Activated naive CD4-positive, alpha-beta T cell treated with anti-CD3 and anti-CD28 coated beads, Interleukin-2, amount 50 U/mL, for 16 hours (primary cell): ENCODE measurements at regions not wholly inside any gene's neighbourhood (a gene's known extent, or its start where the extent isn't known, plus 50 kb on each side); places are given as distances from the start of the nearest gene placed in this dataset.

Source experiments
- DNase-seq: peaks from one replicate; pipeline ENCODE4 v3.0.0-alpha.2; 2020

DNA sequence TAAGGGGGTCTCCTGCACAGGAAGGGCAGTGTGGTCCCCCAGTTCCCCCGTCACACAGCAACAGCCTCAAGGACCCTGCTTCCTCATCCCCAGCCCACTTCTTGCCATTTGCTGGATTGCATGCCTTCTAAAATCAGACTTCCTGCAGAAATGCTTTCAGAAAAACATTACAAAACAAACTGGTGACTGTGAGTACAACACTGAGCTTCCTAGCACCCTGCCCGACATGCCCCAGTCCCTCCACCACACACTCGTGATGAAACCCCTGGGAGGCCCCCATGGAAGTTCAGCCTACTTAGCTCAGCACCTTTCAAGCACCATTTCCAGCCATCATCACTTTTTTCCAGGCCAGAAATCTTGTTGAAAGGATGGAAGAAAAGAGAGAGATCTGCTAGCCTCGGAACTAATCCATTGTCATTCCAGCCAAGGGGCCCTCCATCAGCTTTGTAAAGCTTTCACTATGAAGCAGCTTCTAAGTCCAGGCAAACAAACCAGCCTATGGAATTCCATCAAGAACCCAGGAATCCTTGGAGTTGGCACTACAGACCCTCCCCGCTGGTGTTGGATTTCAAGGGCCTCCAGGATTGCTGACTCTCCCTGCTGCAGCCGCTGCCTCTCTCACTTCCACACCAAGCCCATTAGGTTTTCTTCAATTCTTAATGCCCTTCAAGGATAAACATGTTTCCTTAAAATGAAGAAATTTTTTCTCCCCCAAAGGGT, 114.6 kb downstream of the C5orf15 start:
- DNase-seq = no peak

DNA sequence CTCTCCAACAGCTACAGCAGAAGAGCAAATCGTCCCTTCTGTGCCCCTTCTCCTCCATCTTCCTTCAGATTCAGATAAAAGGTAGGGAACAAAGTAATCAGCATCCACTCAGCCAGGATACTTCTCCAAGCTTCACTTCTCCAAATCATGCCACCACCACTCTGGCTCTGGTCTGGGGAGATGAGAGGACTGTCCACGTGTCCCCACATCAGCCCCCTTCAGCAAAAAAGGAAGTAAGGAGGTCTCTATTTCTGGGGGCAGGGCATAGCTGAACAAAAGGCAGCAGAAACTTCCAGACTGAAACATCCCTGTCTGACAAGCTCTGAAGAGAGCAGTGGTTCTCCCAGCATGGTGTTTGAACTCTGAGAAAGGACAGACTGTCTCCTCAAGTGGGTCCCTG, 116.9 kb downstream of the C5orf15 start:
- DNase-seq = no peak

DNA sequence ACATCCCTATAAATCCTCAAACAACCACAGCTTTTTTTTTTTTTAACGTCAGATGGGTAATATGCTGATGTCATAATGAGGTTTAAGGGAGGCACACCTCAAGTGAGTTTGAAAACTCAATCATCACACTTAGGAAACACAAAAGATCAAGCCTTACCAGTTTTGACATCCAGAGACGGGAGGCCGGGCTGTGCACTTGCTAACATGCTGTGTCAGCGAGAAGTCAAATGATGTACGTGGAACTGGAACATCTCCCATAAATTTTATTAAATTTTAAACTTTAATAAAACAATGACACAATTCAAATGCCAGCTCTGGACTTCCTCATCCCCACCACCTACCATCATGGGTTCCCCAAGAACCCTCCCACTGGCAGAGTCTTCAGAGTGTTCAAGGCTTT, 117.6 kb downstream of the C5orf15 start:
- DNase-seq = no peak

DNA sequence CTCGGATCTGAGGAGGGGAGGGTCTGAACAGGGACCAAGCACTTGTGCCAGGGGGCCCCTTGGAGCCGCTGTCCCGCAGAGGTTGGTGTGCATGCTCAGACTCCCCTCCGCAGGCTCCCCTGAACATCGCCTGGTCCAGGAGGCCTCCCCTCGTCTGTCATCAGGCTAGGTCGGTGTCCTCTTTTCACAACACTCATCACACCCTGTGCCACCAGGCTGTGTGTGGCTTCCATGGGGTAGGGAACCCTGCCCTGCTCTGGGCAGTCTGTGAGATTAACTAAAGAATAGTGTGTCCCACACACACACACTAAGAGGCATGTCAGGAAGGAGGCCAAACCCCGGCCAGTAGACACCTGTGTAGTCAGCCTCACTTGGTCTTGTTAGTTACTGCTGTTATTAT, 119.3 kb downstream of the C5orf15 start:
- DNase-seq = no peak

DNA sequence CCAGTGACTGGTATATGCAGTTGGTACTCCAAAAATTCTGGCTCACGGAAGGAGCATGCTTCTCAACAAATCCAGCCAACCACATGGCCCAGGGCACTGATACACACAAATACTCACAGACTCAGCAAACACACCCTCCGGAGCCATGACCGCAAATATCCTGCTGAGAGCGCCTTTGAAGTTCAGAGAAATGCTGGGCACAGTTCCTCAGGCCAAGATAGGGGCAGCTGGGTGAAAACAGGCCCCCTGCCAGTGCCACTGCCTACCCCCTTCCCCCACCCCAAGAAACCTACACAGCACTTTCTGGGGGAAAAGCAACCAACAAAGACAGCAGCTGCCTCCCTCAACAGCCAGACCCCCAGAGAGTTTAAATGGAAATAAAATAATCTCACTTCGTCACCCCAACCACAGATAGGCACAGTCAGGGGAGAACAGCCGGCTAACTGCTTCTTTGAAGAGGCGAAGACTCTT, 120.0 kb downstream of the C5orf15 start:
- no peak for DNase-seq

DNA sequence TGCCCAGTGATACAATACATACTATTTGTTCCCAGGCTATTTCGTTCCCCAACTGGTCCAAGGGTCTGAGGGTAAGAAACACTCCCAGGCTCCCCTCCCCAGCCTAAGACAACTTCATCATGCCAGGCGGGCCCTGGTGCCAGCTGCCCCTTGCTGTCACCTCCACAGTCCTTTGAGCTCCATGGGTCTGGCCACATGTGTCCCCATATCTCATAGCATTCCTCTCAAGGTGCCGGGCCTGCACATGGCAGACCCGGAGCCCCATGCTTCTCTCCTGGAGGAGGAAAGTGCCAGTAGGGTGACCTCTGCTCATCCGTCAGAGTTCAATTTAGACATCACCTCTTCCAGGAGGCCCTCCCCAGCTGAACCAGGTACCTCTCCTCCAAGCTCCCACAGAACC, 120.5 kb downstream of the C5orf15 start:
- DNase-seq = no peak

DNA sequence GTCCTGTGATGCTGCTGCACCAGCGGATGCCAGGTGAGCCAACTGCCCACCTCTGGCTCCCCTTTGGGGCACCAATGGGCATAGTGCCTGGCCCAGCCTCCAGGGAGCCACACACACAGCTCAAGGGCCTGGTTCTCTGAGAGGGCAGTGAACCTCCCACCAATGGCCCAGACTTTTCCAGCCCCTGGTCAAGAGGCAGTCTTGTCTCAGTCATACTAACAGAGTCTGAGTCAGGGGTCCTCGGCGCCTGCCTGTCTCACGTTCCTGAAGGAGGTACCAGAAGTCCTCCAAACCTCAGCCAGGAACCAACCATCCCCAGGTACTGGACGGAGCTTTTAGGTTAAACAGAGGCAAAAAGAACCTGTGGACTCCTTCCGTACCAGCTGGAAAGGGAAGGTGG, 121.1 kb downstream of the C5orf15 start:
- DNase-seq = no peak

DNA sequence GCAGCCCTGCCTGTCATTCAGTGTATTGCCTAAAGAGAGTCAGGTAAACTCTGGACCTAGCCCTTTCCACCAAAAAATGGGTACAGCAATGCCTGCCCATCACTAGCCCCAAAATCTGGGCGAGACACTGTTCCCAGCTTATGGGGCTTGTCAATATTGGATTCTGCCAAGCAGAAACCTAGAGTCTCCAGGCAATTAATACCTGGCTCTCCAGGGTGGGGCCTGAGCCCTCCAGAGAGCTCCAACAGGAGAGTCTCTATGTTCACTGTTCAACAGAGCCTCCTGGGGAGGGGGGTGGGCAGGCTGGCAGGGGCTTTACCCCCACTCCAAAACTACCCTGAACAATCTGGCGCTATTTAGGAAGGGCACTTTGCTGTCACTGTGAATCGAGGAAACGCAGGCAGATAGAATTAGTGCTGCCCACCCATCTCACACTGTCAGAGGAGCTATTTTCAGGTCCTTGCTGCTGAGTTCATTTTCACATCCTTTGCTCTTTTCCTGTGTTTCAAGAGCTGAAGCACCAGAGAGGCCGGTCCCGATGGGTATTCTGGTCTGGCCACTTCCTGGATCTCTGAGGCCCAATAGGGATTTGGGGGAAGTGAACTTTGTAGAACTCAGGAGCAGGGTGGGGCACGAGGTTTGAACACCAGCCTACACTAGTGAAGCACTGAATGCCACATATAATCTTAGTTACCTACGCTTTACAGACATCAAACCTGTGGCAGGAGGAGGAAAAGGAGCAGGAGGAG, 121.8 kb downstream of the C5orf15 start:
- no peak for DNase-seq

DNA sequence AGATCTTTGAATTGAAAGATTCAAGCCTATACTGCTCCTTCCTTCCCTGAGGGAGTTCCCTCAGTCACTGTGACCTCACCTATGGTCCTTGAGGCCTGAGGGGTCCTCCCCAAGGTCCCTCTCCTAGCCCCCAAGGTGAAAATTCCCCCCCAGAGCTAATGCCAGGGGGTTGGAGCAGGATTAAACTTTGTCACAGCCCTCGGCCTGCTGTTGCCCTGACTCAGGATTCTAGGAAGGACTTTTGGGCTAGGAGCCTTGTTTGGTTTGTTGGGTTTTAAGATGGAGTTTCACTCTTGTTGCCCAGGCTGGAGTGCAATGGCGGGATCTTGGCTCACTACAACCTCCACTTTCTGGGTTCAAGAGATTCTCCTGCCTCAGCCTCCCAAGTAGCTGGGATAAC, 123.2 kb downstream of the C5orf15 start:
- DNase-seq = no peak

DNA sequence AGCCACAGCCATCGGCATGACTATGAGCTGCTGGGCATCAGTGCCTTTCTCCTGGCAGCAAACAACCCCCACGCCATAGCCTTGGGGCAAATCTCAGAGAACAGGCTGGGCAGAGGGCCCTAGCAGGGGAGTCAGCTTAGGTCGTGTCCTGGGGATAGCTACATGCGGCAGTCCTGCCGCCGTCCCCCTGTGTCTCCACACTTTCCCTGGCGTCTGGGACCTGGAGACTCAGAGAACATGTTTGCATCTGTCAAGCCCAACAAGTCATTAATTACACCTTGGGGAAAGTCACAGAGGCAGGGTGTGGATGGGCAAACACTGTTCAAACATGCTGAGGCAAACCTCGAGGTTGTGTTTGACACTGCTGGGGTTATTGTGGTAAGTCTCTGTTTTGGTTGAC, 123.6 kb downstream of the C5orf15 start:
- DNase-seq = no peak

DNA sequence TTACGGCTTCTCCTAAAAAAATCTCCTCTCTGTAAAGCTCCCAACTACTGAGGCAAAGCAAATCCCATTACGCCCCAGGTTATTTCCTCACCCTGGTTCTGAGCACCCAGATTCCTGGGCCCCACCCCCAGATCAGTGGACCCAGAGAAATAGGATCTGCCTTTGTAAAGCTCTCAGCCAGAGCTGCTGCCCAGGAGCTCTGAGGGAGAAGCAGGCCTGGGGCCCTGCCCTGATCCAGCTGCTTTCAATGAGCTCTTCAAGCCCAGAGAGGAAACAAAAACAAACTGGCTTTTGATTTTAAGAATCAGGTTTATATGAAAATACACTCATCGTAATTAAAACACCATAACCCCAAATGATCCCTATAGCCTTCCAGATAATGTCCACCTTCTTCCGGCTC, 124.5 kb downstream of the C5orf15 start:
- no peak for DNase-seq

DNA sequence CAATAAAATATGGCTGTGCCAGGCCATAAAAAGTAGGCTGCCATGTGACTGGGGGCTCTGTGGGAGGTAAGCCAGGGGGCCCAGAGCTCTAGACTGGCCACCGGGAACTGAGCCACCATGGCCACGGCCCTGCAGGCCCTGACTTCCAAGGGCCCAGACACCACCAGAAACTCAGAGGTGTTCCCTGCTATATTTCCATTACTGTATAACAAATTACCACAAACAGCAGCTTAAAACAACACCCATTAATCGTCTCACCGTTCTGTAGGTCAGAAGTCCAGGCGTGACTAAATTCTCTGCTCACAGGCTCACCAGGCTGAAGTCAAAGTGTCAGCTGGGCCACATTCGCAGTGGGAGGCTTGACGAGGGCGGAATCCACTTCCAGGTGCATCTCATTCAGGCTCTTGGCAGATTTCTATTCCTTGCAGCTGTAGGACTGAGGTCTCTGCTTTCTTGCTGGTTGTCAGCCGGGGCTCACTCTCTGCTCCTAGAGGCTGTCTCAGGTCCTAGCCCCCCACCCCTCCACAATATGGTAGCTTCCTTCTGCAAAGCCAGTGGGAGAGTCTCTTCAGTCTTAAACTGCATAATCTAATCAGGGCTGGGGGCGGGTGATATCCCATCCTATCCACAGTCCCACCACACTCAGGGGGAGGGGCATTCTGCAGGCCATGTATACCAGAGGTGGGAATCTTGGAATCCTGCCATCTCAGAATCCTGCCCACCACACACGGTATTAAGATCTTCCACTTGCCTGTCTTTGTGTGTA, 125.4 kb downstream of the C5orf15 start:
- DNase-seq = no peak

DNA sequence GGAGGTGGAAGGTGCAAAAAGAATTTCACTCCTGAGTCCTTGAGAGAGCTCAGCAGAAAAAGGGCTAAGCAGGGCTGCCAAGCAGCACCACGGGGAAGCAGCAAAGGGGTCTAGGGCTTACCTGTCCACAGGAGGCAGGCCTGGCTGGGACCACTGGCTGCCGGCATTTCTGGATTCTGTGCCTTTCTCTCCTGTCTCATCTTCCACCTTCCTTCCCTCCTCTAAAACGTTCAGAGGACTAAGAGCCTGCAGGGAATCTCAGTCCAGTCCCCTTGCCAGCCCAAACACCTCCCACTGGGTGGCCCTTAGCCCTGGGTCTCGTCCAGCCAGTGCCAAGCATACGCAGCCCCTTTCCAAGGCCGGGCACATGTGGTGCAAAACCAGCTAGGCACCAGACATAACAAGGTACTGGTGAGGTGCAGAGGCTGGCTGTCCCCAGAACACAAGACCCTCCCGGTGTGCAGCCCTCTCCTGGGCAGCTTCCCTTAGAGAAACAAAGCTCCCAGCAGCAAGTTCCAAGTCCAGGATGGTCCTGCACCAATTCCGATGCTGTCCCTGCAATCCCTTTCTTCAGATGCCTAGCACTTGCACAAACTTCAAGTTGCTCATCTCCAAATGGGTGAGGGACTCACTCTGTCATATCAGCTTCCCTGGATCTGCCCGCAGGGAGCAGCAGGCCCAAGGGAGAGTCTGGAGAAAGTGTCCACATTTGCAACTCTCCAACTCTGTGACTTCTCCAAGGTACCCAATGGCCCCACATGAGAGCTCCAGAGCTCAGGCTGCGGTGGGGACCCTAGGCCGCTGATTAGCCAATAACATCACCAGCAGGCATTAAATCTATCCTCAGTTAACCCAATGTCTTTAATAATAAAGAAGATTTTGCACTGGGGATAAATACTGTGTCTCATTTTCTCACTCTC, 126.3 kb downstream of the C5orf15 start:
- DNase-seq = no peak

DNA sequence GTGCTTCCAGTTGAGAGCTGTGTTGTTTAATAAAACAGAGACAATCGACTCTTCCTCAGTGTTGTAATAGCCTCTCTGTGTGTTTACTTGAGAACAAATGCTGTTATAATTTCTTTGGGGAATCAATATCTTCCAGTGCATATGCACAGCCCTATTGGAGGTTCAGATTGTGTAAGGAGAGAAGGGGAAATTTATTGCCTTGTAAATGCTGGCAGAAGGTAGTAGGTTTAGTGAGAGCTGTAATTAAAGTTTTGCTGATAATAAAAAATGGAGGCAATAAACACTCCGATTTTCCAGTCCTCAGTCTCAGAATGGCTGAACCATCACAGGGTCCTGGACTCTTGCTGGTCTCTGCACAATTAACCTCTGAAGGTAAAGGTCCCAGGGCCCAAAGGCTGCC, 128.3 kb downstream of the C5orf15 start:
- DNase-seq = no peak

DNA sequence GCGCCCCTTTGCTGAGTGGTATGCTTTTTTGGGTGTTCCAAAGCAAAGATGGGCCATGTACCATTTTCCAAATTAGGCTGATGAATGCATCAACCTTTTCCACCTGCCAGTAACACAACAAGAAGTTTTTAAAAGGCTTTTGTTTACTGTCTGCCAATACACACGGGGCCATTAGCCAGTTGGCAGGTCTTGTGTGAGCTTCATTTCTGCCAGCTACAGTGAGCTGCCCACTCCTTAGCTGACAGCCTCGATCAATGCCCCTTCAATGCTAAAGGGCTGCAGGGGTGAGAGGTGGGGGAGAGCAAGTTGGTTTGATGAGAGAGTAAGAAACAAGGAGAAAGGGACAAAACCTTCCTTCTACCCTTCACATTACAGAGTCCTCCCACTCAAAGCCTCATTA, 128.7 kb downstream of the C5orf15 start:
- DNase-seq = no peak

DNA sequence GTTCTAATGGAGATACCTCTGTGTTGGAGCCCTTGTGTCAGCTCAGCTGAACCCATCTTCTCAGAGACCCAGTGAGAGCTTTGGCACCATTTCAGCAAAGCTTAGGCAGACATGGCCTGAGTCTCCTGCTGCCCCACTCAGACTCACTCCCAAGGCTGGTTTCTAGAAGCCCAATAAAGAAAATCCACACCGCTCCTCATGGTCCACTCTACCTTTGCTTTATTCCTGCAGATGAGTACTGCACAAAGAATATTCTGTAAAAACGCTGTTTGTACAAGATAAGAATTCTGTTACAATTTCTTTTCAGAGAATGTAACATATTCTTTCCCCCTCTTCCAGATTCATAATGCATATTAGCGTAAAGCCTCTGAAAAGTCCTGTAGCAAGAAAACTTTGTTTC, 129.3 kb downstream of the C5orf15 start:
- DNase-seq = no peak

DNA sequence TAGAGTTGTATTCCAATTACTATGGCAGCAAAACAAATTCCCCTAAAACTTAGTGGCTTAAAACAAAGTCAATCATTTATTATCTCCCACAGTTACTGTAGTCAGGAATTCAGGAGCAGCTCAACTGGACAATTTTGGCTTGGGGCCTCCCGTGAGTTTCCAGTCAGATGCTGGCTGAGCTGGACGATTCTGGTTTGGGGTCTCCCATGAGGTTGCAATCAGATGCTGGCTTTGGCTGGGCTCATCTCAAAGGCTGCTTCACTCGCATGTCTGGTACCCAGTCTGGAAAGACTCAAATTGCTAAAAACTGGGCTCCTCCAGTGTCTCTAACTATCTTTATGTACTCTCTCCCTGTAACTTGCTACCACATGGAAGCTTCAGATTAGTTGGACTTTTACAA, 130.1 kb downstream of the C5orf15 start:
- no peak for DNase-seq

DNA sequence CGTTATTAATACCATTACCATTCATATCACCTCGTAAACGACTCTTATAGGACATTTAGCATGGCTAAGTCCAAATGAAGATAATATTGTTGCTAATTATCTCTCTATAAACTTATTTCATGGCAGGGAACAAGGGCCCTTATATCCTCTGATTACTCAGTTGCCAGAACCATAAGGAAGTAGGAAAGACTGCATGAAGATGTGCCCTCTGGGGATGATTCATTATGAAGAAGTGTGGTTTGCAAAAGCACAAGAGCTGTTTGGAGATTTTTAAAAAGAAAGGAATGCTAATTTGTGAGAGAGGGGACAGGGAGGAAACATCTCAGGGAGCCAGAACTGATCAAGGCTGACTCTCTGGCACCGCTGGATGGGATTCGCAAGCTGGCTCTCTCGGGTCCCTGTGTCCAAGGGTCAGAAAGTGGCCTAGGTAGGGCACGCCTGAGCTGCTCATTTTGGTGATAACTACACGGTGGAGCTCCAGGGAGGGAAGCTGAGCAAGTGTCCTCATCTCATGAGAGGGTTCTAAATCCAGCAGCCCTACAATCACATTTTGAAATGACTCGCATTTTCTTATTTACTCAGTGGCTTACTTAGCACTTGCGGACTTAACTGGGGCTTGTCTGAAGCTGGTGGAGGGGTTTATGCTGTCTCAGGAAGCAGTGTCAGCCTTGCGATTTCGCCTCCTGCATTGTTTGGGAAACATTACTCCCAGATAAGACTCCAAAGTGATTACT, 136.8 kb downstream of the C5orf15 start:
- no peak for DNase-seq

DNA sequence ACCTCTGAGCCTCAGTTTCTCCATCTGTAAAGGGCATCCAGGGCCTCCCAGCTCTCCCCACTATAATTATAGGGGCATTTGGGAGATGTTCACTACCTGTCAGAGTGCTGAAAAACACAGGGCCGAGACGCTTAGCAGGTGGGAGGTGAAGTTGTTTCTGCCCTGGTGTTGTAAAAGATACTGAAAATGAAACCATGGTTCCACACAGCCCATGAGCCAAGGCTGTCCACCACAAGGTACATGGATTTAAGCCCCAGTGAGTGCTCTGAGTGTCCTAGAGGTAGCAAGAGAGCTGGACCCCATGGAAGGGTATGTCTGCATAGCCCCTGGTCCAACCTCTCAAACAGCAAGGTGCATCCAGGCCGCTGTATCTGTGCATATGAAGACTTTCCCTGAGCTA, 137.5 kb downstream of the C5orf15 start:
- DNase-seq = no peak

DNA sequence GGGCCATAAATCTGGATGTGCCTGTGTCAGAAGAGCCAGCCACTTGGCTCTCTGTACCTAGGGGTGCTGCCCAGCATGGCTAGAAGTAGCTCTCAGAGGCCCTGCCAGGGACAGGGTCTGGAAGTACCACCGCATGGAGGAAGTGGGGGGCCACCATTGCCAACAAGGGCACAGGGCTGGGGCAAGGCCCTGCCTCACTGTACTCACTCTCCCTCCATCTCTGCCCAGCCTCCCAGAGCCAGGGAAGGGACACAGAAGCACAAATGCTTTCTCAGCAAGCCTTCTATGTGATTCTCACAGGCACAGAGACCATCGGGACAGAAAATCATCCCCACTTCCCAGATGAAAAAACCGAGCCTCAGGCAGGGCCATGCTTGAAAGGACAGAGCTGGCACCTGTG, 138.1 kb downstream of the C5orf15 start:
- no peak for DNase-seq

DNA sequence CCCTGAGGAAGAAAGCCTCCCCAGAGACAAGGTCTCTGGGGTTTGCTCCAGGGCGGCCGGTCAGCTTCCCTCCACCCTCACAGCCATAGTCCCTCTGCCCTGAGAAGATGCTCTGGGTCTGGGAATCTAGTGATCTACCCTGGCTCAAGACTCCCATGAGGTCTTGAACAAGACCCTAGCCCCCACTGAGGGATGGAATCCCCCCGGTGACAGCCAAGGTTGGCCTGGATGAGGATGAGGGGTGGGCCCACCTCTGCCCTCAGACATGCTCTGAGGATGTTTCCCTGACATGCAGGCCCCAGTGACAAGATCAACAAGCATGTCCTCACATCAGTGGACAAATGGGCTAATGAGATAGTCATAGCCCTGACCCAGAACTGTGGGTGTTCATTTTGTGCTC, 138.6 kb downstream of the C5orf15 start:
- no peak for DNase-seq

DNA sequence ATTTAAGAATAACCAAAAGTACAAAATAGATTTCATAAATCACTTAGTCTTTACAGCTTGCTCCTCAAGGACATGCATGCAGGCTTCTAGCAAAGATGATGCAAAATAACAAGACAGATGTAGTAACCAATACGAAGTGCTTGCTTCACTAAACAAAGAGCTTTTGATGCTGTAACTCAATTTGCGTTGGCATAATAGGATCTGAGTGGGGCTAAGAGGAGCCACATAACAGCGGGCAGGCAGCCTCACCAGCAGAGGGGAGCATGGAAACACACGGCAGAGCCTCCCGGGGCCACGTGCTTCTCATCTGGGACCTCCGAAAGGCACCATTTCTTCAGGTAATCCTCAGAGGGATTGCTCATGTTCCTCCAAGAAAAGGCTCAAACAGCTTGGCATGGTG, 139.7 kb downstream of the C5orf15 start:
- DNase-seq = no peak
